ENCODE measurements at regions not wholly inside any gene's neighbourhood (a gene's known extent, or its start where the extent isn't known, plus 50 kb on each side); places are given as distances from the start of the nearest gene placed in this dataset.

DNA sequence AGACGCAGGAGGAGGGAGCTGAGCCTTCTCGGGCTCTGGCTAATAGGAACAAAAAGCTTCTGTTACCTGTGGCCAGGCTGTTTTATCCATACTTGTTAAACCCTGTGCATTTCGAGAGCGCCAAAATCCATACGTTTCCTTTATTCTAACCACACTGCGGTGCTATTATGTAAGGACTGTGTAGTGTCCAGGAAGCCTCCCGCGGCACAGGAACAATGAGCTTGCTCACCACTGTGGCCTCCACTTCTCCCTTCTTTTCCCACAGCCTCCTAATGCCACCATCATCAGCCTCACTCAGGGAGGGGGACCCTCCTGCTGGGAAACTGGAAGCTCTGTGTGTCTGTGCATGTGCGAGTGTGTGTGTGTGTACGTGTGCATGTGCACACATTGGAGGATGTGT is 268.5 kb downstream of the HAUS1 start (continued):
- TF ChIP-seq, protein P1, sequence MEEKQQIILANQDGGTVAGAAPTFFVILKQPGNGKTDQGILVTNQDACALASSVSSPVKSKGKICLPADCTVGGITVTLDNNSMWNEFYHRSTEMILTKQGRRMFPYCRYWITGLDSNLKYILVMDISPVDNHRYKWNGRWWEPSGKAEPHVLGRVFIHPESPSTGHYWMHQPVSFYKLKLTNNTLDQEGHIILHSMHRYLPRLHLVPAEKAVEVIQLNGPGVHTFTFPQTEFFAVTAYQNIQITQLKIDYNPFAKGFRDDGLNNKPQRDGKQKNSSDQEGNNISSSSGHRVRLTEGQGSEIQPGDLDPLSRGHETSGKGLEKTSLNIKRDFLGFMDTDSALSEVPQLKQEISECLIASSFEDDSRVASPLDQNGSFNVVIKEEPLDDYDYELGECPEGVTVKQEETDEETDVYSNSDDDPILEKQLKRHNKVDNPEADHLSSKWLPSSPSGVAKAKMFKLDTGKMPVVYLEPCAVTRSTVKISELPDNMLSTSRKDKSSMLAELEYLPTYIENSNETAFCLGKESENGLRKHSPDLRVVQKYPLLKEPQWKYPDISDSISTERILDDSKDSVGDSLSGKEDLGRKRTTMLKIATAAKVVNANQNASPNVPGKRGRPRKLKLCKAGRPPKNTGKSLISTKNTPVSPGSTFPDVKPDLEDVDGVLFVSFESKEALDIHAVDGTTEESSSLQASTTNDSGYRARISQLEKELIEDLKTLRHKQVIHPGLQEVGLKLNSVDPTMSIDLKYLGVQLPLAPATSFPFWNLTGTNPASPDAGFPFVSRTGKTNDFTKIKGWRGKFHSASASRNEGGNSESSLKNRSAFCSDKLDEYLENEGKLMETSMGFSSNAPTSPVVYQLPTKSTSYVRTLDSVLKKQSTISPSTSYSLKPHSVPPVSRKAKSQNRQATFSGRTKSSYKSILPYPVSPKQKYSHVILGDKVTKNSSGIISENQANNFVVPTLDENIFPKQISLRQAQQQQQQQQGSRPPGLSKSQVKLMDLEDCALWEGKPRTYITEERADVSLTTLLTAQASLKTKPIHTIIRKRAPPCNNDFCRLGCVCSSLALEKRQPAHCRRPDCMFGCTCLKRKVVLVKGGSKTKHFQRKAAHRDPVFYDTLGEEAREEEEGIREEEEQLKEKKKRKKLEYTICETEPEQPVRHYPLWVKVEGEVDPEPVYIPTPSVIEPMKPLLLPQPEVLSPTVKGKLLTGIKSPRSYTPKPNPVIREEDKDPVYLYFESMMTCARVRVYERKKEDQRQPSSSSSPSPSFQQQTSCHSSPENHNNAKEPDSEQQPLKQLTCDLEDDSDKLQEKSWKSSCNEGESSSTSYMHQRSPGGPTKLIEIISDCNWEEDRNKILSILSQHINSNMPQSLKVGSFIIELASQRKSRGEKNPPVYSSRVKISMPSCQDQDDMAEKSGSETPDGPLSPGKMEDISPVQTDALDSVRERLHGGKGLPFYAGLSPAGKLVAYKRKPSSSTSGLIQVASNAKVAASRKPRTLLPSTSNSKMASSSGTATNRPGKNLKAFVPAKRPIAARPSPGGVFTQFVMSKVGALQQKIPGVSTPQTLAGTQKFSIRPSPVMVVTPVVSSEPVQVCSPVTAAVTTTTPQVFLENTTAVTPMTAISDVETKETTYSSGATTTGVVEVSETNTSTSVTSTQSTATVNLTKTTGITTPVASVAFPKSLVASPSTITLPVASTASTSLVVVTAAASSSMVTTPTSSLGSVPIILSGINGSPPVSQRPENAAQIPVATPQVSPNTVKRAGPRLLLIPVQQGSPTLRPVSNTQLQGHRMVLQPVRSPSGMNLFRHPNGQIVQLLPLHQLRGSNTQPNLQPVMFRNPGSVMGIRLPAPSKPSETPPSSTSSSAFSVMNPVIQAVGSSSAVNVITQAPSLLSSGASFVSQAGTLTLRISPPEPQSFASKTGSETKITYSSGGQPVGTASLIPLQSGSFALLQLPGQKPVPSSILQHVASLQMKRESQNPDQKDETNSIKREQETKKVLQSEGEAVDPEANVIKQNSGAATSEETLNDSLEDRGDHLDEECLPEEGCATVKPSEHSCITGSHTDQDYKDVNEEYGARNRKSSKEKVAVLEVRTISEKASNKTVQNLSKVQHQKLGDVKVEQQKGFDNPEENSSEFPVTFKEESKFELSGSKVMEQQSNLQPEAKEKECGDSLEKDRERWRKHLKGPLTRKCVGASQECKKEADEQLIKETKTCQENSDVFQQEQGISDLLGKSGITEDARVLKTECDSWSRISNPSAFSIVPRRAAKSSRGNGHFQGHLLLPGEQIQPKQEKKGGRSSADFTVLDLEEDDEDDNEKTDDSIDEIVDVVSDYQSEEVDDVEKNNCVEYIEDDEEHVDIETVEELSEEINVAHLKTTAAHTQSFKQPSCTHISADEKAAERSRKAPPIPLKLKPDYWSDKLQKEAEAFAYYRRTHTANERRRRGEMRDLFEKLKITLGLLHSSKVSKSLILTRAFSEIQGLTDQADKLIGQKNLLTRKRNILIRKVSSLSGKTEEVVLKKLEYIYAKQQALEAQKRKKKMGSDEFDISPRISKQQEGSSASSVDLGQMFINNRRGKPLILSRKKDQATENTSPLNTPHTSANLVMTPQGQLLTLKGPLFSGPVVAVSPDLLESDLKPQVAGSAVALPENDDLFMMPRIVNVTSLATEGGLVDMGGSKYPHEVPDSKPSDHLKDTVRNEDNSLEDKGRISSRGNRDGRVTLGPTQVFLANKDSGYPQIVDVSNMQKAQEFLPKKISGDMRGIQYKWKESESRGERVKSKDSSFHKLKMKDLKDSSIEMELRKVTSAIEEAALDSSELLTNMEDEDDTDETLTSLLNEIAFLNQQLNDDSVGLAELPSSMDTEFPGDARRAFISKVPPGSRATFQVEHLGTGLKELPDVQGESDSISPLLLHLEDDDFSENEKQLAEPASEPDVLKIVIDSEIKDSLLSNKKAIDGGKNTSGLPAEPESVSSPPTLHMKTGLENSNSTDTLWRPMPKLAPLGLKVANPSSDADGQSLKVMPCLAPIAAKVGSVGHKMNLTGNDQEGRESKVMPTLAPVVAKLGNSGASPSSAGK (IDR thresholded peaks at IDR 0.05) = no peak
- TF ChIP-seq PRDM10 (IDR thresholded peaks at IDR 0.05; ENCODE audit: partially characterized antibody) (no peak), ZNF589 (CRISPR knock-in tag; IDR thresholded peaks at IDR 0.05; ENCODE audit: low read depth) (no peak)
- TF ChIP-seq, protein P2, sequence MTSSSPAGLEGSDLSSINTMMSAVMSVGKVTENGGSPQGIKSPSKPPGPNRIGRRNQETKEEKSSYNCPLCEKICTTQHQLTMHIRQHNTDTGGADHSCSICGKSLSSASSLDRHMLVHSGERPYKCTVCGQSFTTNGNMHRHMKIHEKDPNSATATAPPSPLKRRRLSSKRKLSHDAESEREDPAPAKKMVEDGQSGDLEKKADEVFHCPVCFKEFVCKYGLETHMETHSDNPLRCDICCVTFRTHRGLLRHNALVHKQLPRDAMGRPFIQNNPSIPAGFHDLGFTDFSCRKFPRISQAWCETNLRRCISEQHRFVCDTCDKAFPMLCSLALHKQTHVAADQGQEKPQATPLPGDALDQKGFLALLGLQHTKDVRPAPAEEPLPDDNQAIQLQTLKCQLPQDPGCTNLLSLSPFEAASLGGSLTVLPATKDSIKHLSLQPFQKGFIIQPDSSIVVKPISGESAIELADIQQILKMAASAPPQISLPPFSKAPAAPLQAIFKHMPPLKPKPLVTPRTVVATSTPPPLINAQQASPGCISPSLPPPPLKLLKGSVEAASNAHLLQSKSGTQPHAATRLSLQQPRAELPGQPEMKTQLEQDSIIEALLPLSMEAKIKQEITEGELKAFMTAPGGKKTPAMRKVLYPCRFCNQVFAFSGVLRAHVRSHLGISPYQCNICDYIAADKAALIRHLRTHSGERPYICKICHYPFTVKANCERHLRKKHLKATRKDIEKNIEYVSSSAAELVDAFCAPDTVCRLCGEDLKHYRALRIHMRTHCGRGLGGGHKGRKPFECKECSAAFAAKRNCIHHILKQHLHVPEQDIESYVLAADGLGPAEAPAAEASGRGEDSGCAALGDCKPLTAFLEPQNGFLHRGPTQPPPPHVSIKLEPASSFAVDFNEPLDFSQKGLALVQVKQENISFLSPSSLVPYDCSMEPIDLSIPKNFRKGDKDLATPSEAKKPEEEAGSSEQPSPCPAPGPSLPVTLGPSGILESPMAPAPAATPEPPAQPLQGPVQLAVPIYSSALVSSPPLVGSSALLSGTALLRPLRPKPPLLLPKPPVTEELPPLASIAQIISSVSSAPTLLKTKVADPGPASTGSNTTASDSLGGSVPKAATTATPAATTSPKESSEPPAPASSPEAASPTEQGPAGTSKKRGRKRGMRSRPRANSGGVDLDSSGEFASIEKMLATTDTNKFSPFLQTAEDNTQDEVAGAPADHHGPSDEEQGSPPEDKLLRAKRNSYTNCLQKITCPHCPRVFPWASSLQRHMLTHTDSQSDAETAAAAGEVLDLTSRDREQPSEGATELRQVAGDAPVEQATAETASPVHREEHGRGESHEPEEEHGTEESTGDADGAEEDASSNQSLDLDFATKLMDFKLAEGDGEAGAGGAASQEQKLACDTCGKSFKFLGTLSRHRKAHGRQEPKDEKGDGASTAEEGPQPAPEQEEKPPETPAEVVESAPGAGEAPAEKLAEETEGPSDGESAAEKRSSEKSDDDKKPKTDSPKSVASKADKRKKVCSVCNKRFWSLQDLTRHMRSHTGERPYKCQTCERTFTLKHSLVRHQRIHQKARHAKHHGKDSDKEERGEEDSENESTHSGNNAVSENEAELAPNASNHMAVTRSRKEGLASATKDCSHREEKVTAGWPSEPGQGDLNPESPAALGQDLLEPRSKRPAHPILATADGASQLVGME (CRISPR knock-in tag; IDR thresholded peaks at IDR 0.05) = no peak
- TF ChIP-seq, protein P3, sequence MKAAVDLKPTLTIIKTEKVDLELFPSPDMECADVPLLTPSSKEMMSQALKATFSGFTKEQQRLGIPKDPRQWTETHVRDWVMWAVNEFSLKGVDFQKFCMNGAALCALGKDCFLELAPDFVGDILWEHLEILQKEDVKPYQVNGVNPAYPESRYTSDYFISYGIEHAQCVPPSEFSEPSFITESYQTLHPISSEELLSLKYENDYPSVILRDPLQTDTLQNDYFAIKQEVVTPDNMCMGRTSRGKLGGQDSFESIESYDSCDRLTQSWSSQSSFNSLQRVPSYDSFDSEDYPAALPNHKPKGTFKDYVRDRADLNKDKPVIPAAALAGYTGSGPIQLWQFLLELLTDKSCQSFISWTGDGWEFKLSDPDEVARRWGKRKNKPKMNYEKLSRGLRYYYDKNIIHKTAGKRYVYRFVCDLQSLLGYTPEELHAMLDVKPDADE (conservative IDR thresholded peaks at IDR 0.05; ENCODE audit: control insufficient read depth, low read depth, low read length) = no peak
